A673 (cell line): ENCODE measurements at regions not wholly inside any gene's neighbourhood (a gene's known extent, or its start where the extent isn't known, plus 50 kb on each side); places are given as distances from the start of the nearest gene placed in this dataset.

Experiments used
- BruUV-seq: library from RNA; stranded (reverse); fragments of 400-500 nt; replicated peaks from 2 replicates; lab custom pipeline; 2021; lab: Mats Ljungman, UMichigan
- CTCF ChIA-PET: fragments of 300-600 bp; sonication (Branson Sonifier 250); formaldehyde crosslinking; loops from one replicate; lab custom pipeline; 2022; ENCODE audit warnings: antibody characterized with exemption; lab: Charles Lee
- POLR2A ChIA-PET: fragments of 300-600 bp; sonication (Branson Sonifier 250); formaldehyde crosslinking; loops from one replicate; lab custom pipeline; 2022; ENCODE audit warnings: antibody characterized with exemption; ENCODE audit not compliant: low non-redundant PET; lab: Charles Lee
- DNase-seq: peaks from one replicate; pipeline ENCODE4 v3.0.0-alpha.2; 2015; ENCODE audit warnings: low spot score
- H3K27ac ChIP-seq: fragments of 200-600 bp; sonication (generic); 2 replicates; pipeline ENCODE4 v1.5.1; 2016; ENCODE audit warnings: mixed run types, low read depth, mild to moderate bottlenecking, mixed read lengths, antibody characterized with exemption, low read length; ENCODE audit not compliant: poor library complexity, severe bottlenecking
- H3K27me3 ChIP-seq: fragments of 200-600 bp; sonication (generic); replicated peaks from 2 replicates; pipeline ENCODE4 v1.6.1; 2017; ENCODE audit warnings: mixed run types, low read depth, mild to moderate bottlenecking, mixed read lengths, antibody characterized with exemption, low read length; ENCODE audit not compliant: insufficient read depth, poor library complexity
- H3K36me3 ChIP-seq: fragments of 200-600 bp; sonication (generic); 2 replicates; pipeline ENCODE4 v1.6.1; 2016; ENCODE audit warnings: mixed run types, mild to moderate bottlenecking, mixed read lengths, antibody characterized with exemption, low read length; ENCODE audit not compliant: insufficient read depth, poor library complexity, severe bottlenecking
- H3K4me1 ChIP-seq: fragments of 200-600 bp; sonication (generic); 2 replicates; pipeline ENCODE4 v1.6.1; 2017; ENCODE audit warnings: mixed run types, mild to moderate bottlenecking, mixed read lengths, antibody characterized with exemption, low read length; ENCODE audit not compliant: insufficient read depth, poor library complexity, severe bottlenecking
- H3K4me3 ChIP-seq: fragments of 200-600 bp; sonication (generic); 2 replicates; pipeline ENCODE4 v1.5.1; 2016; ENCODE audit warnings: low read depth, mixed run types, mild to moderate bottlenecking, mixed read lengths, low read length; ENCODE audit not compliant: poor library complexity, severe bottlenecking
- H3K9me3 ChIP-seq: fragments of 200-600 bp; sonication (generic); 2 replicates; pipeline ENCODE4 v1.6.1; 2016; ENCODE audit warnings: mixed run types, low read depth, mild to moderate bottlenecking, mixed read lengths, antibody characterized with exemption, low read length; ENCODE audit not compliant: poor library complexity, severe bottlenecking
- CTCF ChIP-seq: fragments of 300-800, 200-600 bp; sonication (generic); conservative IDR thresholded peaks from 2 replicates; pipeline ENCODE4 v1.5.1; 2017; ENCODE audit warnings: low read depth, mild to moderate bottlenecking, antibody characterized with exemption, low read length, moderate library complexity, mixed read lengths
- EZH2 ChIP-seq: fragments of 200-600 bp; sonication (generic); IDR thresholded peaks from 2 replicates; pipeline ENCODE4 v1.6.1; 2017; ENCODE audit warnings: borderline replicate concordance, low read depth, mild to moderate bottlenecking, mixed read lengths, antibody characterized with exemption, low read length; ENCODE audit not compliant: poor library complexity, severe bottlenecking
- intact Hi-C: fragments of 100-400 bp; cut with micrococcal nuclease; formaldehyde crosslinking; loops from one replicate; pipeline ENCODE4 v1.10.0; 2022; ENCODE audit not compliant: unreplicated experiment

- Histone ChIP-seq H3K9me3 (no peaks in the 10 kb centered on the region), H3K27ac (no peak overlapping the region), H3K4me3 (no peak overlapping the region), H3K27me3 (no peaks in the 10 kb centered on the region), H3K4me1 (no peaks in the 10 kb centered on the region), H3K36me3 (no peaks in the 10 kb centered on the region)
- TF ChIP-seq CTCF (no peak), EZH2 (no peak)
- BruUV-seq = no TSS peak
- POLR2A ChIA-PET = no interaction called here
- CTCF ChIA-PET = no interaction called here
- DNase-seq = peak; percentile 7
- intact Hi-C loops = no loop called here
Measured at GRCh38 chr16:72612256-72612655, 435.7 kb downstream of the ZFHX3 start.

GRCh38 chr16:72609933-72610332, 438.0 kb upstream of the PMFBP1 start:
- CTCF ChIA-PET = no interaction called here
- no peak for TF ChIP-seq CTCF
- TF ChIP-seq EZH2 = no peak
- no peak for DNase-seq
- POLR2A ChIA-PET = no interaction called here
- H3K36me3 ChIP-seq = no peaks in the 10 kb centered on the region
- H3K4me3 ChIP-seq = no peak overlapping the region
- H3K9me3 ChIP-seq = no peaks in the 10 kb centered on the region
- BruUV-seq = no TSS peak
- H3K27ac ChIP-seq = no peak overlapping the region
- no peaks in the 10 kb centered on the region for H3K27me3 ChIP-seq
- H3K4me1 ChIP-seq = no peaks in the 10 kb centered on the region
- intact Hi-C loops = no loop called here

- no peak for TF ChIP-seq EZH2
- no peak for TF ChIP-seq CTCF
- Histone ChIP-seq H3K27me3 (no peaks in the 10 kb centered on the region), H3K36me3 (no peaks in the 10 kb centered on the region), H3K9me3 (no peaks in the 10 kb centered on the region), H3K4me3 (no peak overlapping the region), H3K27ac (no peak overlapping the region), H3K4me1 (no peaks in the 10 kb centered on the region)
- CTCF ChIA-PET = no interaction called here
- intact Hi-C loops = no loop called here
- POLR2A ChIA-PET = no interaction called here
- DNase-seq = no peak
- no TSS peak for BruUV-seq
Measured at GRCh38 chr16:72609066-72609465, 437.1 kb upstream of the PMFBP1 start.
